ENCODE measurements at regions not wholly inside any gene's neighbourhood (a gene's known extent, or its start where the extent isn't known, plus 50 kb on each side); places are given as distances from the start of the nearest gene placed in this dataset.

DNA sequence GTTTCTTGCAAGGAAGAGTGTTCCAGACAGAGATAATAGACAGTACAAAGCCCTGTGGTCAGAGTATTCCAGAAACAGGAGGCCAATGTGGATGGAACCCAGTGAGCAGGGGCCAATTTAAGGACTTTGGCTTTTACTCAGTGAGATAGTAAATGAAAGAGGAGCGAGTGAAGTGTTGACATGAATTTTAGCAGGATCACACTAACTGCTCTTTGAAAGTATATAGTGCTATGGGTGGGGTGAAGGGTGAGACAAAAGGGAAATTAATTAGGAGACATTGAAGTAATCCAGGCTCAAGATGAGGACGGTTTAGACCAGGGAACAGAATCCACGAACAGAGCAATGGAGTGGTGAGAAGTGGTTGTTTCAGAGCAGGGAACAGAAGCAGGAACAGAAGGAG lies 62.2 kb upstream of the TES start:
- TF ChIP-seq POLR2A (IDR thresholded peaks at IDR 0.05; ENCODE audit: low read depth, low read length) (no peak), POLR2AphosphoS5 (IDR thresholded peaks at IDR 0.05; ENCODE audit: low read depth, low read length) (no peak), SPI1 (IDR thresholded peaks at IDR 0.05; ENCODE audit: low read depth, low read length) (no peak), TAF1 (IDR thresholded peaks at IDR 0.05; ENCODE audit: low read depth, low read length) (no peak), POU2F2 (IDR thresholded peaks at IDR 0.05; ENCODE audit: low read depth, low read length) (no peak)

All from GM12891 (cell line).